ENCODE measurements at regions not wholly inside any gene's neighbourhood (a gene's known extent, or its start where the extent isn't known, plus 50 kb on each side); places are given as distances from the start of the nearest gene placed in this dataset.

GRCh38 chr2:41934329-41934958 is 113.4 kb upstream of the PKDCC start:
- H3K36me3 ChIP-seq = no peaks in the 10 kb centered on the region
- TF ChIP-seq POLR2A (IDR thresholded peaks at IDR 0.05) (no peak), CTCF (IDR thresholded peaks at IDR 0.05) (no peak)
- DNase-seq = no peak
- H3K9me3 ChIP-seq = no peaks in the 10 kb centered on the region
- 66 to 70% methylated on average over 10 of the region's 10 CpGs for WGBS, 2 donors
- H3K4me1 ChIP-seq = peaks cover 0 to 44% (median 18%) of the 10 kb centered on the region in 3 donors
- H3K27me3 ChIP-seq = peaks cover 0 to 17% (median 0%) of the 10 kb centered on the region in 4 donors
- H3K4me3 ChIP-seq = no peak overlapping the region
- H3K27ac ChIP-seq = peak overlapping the region in 2 of 4 donors; percentile 56 to 76
- intact Hi-C loops (cut with DNase I) = no loop called here

DNA sequence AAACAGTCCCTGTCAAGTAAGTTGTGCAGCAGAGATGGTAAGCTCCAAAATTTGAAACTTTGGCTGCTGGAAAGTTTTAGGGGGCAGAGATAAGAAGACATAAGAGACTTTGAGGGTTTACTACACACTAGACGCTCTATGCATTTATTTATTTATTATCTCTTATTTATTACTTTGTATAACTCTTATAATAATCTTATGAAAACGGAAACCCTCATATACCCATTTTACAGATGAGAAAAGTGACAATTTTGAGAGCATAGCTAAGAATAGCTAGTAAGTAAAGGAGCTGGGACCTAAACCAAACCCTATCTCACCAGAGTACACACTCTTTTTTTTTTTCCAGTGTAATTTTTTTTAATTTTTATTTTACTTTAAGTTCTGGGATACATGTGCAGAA is 112.8 kb upstream of the PKDCC start:
- no peak overlapping the region for H3K27ac ChIP-seq
- no peak for DNase-seq
- H3K4me3 ChIP-seq = no peak overlapping the region
- no peaks in the 10 kb centered on the region for H3K36me3 ChIP-seq
- intact Hi-C loops (cut with DNase I) = no loop called here
- peaks cover 0 to 44% (median 18%) of the 10 kb centered on the region in 3 donors for H3K4me1 ChIP-seq
- 77 to 91% methylated on average over 2 of the region's 2 CpGs for WGBS, 2 donors
- TF ChIP-seq CTCF (IDR thresholded peaks at IDR 0.05) = no peak
- TF ChIP-seq POLR2A (IDR thresholded peaks at IDR 0.05) = no peak
- no peaks in the 10 kb centered on the region for H3K9me3 ChIP-seq
- peaks cover 0 to 17% (median 0%) of the 10 kb centered on the region in 4 donors for H3K27me3 ChIP-seq

GRCh38 chr2:41935825-41936224 is 112.0 kb upstream of the PKDCC start:
- intact Hi-C loops (cut with DNase I) = no loop called here
- no peaks in the 10 kb centered on the region for H3K36me3 ChIP-seq
- DNase-seq = no peak
- 67 to 83% methylated on average over 2 of the region's 2 CpGs for WGBS, 2 donors
- no peak overlapping the region for H3K27ac ChIP-seq
- H3K9me3 ChIP-seq = no peaks in the 10 kb centered on the region
- peaks cover 0 to 22% (median 0%) of the 10 kb centered on the region in 4 donors for H3K27me3 ChIP-seq
- no peak for TF ChIP-seq CTCF (IDR thresholded peaks at IDR 0.05)
- TF ChIP-seq POLR2A (IDR thresholded peaks at IDR 0.05) = no peak
- H3K4me3 ChIP-seq = no peak overlapping the region
- H3K4me1 ChIP-seq = peaks cover 0 to 44% (median 18%) of the 10 kb centered on the region in 3 donors

- H3K4me3 ChIP-seq = no peak overlapping the region
- H3K36me3 ChIP-seq = no peaks in the 10 kb centered on the region
- intact Hi-C loops (cut with DNase I) = no loop called here
- 68 to 70% methylated on average over 7 of the region's 7 CpGs for WGBS, 2 donors
- peaks cover 0 to 21% (median 0%) of the 10 kb centered on the region in 4 donors for H3K27me3 ChIP-seq
- no peak for TF ChIP-seq POLR2A (IDR thresholded peaks at IDR 0.05)
- no peak for TF ChIP-seq CTCF (IDR thresholded peaks at IDR 0.05)
- peaks cover 0 to 44% (median 18%) of the 10 kb centered on the region in 3 donors for H3K4me1 ChIP-seq
- no peak for DNase-seq
- H3K9me3 ChIP-seq = no peaks in the 10 kb centered on the region
- H3K27ac ChIP-seq = no peak overlapping the region
Observed at GRCh38 chr2:41936771-41937463, 110.9 kb upstream of the PKDCC start.

GRCh38 chr2:41937464-41937906 is 110.3 kb upstream of the PKDCC start:
- Histone ChIP-seq H3K36me3 (no peaks in the 10 kb centered on the region), H3K9me3 (no peaks in the 10 kb centered on the region), H3K27me3 (peaks cover 0 to 16% (median 0%) of the 10 kb centered on the region in 4 donors), H3K4me3 (no peak overlapping the region), H3K27ac (no peak overlapping the region), H3K4me1 (peaks cover 0 to 39% (median 18%) of the 10 kb centered on the region in 3 donors)
- WGBS, 2 donors = 35 to 45% methylated on average over 5 of the region's 5 CpGs
- intact Hi-C loops (cut with DNase I) = no loop called here
- no peak for DNase-seq
- TF ChIP-seq POLR2A (IDR thresholded peaks at IDR 0.05) (no peak), CTCF (IDR thresholded peaks at IDR 0.05) (no peak)

All from esophagus squamous epithelium (tissue), 5 donors.